ENCODE measurements at regions not wholly inside any gene's neighbourhood (a gene's known extent, or its start where the extent isn't known, plus 50 kb on each side); places are given as distances from the start of the nearest gene placed in this dataset.

- no peak for ATAC-seq
- no peaks in the 10 kb centered on the region for H3K36me3 ChIP-seq (ENCODE audit: low read depth)
- intact Hi-C loops (cut with DNase I, micrococcal nuclease): no loop called here
- no peak overlapping the region for H3K4me3 ChIP-seq
- no peak for DNase-seq
- no peaks in the 10 kb centered on the region for H3K9me3 ChIP-seq
- TF ChIP-seq CTCF (IDR thresholded peaks at IDR 0.05): no peak
- peaks cover 2% of the 10 kb centered on the region for H3K4me1 ChIP-seq (ENCODE audit: low read depth)
Measured at GRCh38 chr20:48286601-48287000, 501.3 kb upstream of the SULF2 start.

GRCh38 chr20:48285656-48286055 lies 500.4 kb upstream of the SULF2 start:
- Histone ChIP-seq H3K36me3 (ENCODE audit: low read depth) (no peaks in the 10 kb centered on the region), H3K4me1 (ENCODE audit: low read depth) (peaks cover 2% of the 10 kb centered on the region), H3K9me3 (no peaks in the 10 kb centered on the region), H3K4me3 (no peak overlapping the region)
- DNase-seq (no peak), ATAC-seq (no peak)
- no peak for TF ChIP-seq CTCF (IDR thresholded peaks at IDR 0.05)
- intact Hi-C loops (cut with DNase I, micrococcal nuclease): no loop called here

GRCh38 chr20:48284837-48285236 lies 499.6 kb upstream of the SULF2 start:
- Histone ChIP-seq H3K4me1 (ENCODE audit: low read depth) (peaks cover 2% of the 10 kb centered on the region), H3K4me3 (no peak overlapping the region), H3K36me3 (ENCODE audit: low read depth) (no peaks in the 10 kb centered on the region), H3K9me3 (no peaks in the 10 kb centered on the region)
- DNase-seq: no peak
- intact Hi-C loops (cut with DNase I, micrococcal nuclease): no loop called here
- TF ChIP-seq CTCF (IDR thresholded peaks at IDR 0.05): no peak
- ATAC-seq: no peak

- H3K4me1 ChIP-seq (ENCODE audit: low read depth): peaks cover 2% of the 10 kb centered on the region
- H3K9me3 ChIP-seq: no peaks in the 10 kb centered on the region
- DNase-seq: no peak
- no peak for TF ChIP-seq CTCF (IDR thresholded peaks at IDR 0.05)
- no peak overlapping the region for H3K4me3 ChIP-seq
- intact Hi-C loops (cut with DNase I, micrococcal nuclease): no loop called here
- no peak for ATAC-seq
- no peaks in the 10 kb centered on the region for H3K36me3 ChIP-seq (ENCODE audit: low read depth)
Measured at GRCh38 chr20:48284315-48284714, 499.0 kb upstream of the SULF2 start.

- intact Hi-C loops (cut with DNase I, micrococcal nuclease): no loop called here
- no peak for TF ChIP-seq CTCF (IDR thresholded peaks at IDR 0.05)
- Histone ChIP-seq H3K36me3 (ENCODE audit: low read depth) (no peaks in the 10 kb centered on the region), H3K4me3 (no peak overlapping the region), H3K4me1 (ENCODE audit: low read depth) (peaks cover 2% of the 10 kb centered on the region), H3K9me3 (no peaks in the 10 kb centered on the region)
- peak; percentile 39 to 60 (median 57) for DNase-seq
- ATAC-seq: peak; percentile 90
Measured at GRCh38 chr20:48283470-48284110, 498.3 kb upstream of the SULF2 start.
